VCaP (cell line): ENCODE measurements at regions not wholly inside any gene's neighbourhood (a gene's known extent, or its start where the extent isn't known, plus 50 kb on each side); places are given as distances from the start of the nearest gene placed in this dataset.

ENCODE experiments used
- H3K27ac ChIP-seq: fragments of 450-650 bp; 2 replicates; pipeline ENCODE4 v1.5.1; 2017
- TF ChIP-seq, protein P1 (sequence below): fragments of 450-650 bp; conservative IDR thresholded peaks from 2 replicates; pipeline ENCODE4 v1.5.1; 2017; ENCODE audit warnings: mild to moderate bottlenecking, moderate library complexity

DNA sequence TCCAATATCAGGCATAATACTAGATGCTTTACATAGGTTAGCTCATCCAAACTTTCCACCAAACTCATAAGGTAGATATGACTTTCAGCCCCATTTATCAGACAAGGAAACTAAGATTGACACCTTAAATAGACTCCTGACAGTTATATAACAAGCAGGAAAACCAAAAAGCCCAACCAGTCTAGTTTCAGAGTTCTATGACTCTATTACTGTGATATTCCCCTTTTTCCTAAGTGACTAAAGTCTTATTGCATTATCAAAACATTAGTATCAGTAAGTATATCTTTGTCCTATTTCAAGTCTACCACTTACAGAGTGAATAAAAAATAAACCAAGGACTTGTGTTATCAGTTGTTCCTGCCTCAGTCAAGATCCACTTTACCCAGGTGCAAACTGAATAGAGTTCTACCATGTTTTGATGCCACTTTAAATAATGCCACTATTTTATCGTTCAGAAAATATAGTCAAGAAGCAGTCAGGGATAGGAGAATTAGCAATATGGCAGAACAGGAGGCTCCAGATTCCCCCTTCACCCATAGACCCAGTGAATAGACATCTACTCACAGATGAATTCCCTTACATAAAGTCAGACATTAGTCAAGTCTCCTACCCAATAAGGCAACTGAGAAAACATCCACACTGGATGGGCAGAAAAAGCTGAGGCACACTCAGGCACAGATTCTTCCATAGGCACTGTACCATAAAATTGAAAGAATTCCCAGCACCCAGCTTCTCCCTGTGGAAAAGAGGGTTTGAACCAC, 74.1 kb downstream of the CRPPA start:
- TF ChIP-seq, protein P1, sequence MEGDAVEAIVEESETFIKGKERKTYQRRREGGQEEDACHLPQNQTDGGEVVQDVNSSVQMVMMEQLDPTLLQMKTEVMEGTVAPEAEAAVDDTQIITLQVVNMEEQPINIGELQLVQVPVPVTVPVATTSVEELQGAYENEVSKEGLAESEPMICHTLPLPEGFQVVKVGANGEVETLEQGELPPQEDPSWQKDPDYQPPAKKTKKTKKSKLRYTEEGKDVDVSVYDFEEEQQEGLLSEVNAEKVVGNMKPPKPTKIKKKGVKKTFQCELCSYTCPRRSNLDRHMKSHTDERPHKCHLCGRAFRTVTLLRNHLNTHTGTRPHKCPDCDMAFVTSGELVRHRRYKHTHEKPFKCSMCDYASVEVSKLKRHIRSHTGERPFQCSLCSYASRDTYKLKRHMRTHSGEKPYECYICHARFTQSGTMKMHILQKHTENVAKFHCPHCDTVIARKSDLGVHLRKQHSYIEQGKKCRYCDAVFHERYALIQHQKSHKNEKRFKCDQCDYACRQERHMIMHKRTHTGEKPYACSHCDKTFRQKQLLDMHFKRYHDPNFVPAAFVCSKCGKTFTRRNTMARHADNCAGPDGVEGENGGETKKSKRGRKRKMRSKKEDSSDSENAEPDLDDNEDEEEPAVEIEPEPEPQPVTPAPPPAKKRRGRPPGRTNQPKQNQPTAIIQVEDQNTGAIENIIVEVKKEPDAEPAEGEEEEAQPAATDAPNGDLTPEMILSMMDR = no peak
- H3K27ac ChIP-seq = no peak overlapping the region

- TF ChIP-seq, protein P1 = no peak
- no peak overlapping the region for H3K27ac ChIP-seq
These were observed 75.1 kb downstream of the CRPPA start for GRCh38 chr7:16345979-16346958.

DNA sequence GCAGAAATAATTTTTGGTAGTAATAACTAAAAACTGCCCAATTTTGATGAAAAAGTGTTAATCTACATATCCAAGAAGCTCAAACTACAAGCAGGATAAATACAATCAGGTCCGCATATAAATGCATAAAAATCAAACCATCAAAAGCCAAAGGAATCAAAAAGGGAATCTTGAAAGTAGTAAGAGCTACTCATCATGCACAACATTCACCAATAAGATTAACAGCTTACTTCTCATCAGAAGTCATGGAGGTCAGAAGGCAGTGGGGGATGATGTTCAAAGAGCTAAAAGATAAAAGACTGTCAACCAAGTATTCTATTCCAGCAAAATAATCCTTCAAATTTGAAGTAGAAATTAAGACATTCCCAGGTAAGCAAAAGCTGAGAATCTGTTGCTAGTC, 76.4 kb downstream of the CRPPA start:
- TF ChIP-seq, protein P1 = no peak
- H3K27ac ChIP-seq = no peak overlapping the region

DNA sequence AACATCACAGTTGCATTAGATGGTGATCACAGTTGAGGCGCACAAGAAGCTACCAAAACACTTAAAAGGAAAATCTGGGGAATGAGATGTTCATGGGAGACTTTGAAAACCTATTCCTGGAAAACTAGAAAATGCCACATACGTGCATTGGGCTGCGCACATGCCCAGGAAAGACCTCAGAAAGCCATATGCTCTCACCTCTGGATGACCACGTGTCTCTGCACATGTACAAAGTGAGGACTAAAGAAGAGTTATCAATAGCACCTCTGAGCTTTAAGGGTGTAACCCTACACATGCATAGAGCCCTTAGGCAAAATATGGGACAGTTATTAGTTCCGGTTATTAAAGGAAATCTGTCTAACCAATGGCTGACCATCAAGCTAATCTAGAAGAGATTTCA, 77.7 kb downstream of the CRPPA start:
- H3K27ac ChIP-seq = no peak overlapping the region
- TF ChIP-seq, protein P1 = no peak

GRCh38 chr7:16338065-16338464, 83.3 kb downstream of the CRPPA start:
- TF ChIP-seq, protein P1 = no peak
- H3K27ac ChIP-seq = no peak overlapping the region

GRCh38 chr7:16326106-16326505, 95.2 kb downstream of the CRPPA start:
- TF ChIP-seq, protein P1 = no peak
- no peak overlapping the region for H3K27ac ChIP-seq

DNA sequence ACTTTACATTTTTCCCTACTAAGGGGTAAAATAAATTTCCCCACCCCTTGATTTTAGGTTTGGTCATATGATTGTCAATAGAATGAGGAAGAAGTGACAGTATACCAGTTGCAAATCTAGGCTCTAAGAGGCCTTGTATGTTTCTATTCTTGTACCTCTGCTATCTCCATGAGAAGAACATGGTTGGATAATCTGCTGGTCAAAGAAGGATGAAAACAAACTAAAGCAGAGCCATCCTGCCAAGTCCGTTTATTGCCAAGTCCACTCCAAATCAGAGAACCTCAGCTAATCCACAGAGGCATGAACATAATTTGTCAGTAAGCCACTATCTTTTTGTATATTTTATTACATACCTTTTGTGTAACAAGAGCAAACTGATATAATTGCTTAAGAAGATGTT, 98.0 kb downstream of the CRPPA start:
- TF ChIP-seq, protein P1 = no peak
- no peak overlapping the region for H3K27ac ChIP-seq
